SH-SY5Y (cell line): ENCODE measurements at regions not wholly inside any gene's neighbourhood (a gene's known extent, or its start where the extent isn't known, plus 50 kb on each side); places are given as distances from the start of the nearest gene placed in this dataset.

Experiments used
- GATA2 ChIP-seq: IDR thresholded peaks from 2 replicates; pipeline ENCODE4 v1.6.1; 2011; ENCODE audit warnings: mild to moderate bottlenecking, low read depth, low read length
- GATA3 ChIP-seq: IDR thresholded peaks from 2 replicates; pipeline ENCODE4 v1.6.1; 2011; ENCODE audit warnings: low read depth, mild to moderate bottlenecking, low read length, moderate library complexity

GRCh38 chr1:234722904-234723720 lies 113.1 kb upstream of the IRF2BP2 start:
- no peak for TF ChIP-seq GATA3
- no peak for TF ChIP-seq GATA2

DNA sequence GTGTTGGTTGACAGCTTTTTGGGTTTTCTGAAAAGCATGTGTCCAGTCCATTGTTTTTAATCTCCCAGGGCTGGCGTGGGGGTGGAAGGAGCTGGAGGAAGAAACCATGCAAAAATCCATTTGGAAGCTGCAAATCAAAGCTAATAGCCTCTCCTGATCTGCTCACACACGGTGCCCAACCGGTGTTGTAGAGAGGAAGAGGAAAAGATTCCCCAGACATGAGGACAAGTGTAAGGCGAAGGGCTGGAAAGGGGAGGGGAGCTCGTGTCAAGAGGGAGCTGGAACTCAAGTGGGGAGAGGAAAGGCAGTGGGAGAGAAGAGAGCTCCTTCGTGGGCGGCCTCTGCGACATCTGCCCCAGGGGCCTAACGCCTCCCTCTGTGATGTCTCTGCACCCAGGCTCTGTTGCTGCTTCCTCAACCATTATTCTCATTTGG lies 112.3 kb upstream of the IRF2BP2 start:
- TF ChIP-seq GATA3 (no peak), GATA2 (no peak)

GRCh38 chr1:234721476-234722269 lies 111.7 kb upstream of the IRF2BP2 start:
- peak; percentile 26; the same call in 1 of the 2 replicates for TF ChIP-seq GATA2
- TF ChIP-seq GATA3 = no peak

DNA sequence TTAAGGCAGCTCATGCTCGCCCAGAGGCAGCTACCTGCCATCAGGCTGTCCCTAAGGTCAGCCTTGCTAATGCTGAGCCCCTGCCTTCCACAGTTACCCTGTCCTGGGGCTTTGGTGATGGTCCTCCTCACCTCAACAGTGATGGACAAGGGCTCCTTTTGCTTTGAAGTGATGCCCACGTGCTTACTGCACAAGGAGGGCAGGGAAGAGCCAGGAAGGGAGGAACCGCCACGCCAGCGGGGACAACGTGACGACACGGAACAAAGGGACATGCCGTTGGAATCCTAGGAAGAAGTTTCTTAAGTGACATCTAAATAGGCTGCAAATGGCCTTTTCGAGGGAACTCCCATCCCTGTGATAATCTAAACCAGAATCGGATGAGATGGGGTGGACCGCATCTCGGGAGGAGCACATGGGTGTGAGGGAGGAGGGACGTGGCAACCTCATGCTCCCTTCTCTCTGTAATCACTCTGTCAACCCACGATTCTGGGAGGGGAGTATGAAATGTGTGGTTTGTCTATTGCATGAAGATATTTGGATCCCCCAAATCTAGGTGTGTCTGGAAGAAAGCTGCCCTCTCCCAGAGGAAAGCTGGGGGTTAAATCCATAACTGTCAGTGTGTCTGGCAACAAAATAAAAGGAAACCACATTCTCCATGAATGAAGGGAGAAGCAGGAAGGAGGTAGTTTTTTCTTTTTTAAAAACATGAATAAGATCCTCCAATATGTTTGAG lies 110.9 kb upstream of the IRF2BP2 start:
- TF ChIP-seq GATA2 = no peak
- no peak for TF ChIP-seq GATA3

GRCh38 chr1:234719454-234720251 lies 109.7 kb upstream of the IRF2BP2 start:
- TF ChIP-seq GATA2 (no peak), GATA3 (no peak)

GRCh38 chr1:234718496-234719453 lies 108.8 kb upstream of the IRF2BP2 start:
- no peak for TF ChIP-seq GATA3
- no peak for TF ChIP-seq GATA2

DNA sequence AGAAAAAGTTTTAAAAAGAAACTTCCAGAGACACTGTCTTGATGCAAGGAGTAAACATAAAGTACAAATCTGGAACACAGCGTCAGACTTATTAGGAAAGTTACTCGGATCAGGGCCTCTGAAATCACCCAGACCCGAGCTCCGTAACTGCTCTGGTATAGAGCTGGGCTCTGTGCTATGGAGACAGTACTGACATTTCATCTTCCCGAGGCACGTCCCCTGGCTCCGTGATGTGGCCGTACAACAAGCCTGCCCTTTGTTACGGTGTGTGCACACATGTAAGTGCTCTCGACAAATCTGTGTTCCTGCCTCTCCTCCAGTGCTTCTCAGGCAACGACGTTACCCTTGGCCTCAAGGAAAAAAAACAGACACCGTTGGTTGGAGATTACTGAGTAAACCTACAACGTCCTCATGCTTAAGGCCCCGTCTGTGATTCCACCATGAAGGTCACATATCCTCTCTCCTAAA lies 107.0 kb upstream of the IRF2BP2 start:
- TF ChIP-seq GATA2 = no peak
- TF ChIP-seq GATA3 = no peak

DNA sequence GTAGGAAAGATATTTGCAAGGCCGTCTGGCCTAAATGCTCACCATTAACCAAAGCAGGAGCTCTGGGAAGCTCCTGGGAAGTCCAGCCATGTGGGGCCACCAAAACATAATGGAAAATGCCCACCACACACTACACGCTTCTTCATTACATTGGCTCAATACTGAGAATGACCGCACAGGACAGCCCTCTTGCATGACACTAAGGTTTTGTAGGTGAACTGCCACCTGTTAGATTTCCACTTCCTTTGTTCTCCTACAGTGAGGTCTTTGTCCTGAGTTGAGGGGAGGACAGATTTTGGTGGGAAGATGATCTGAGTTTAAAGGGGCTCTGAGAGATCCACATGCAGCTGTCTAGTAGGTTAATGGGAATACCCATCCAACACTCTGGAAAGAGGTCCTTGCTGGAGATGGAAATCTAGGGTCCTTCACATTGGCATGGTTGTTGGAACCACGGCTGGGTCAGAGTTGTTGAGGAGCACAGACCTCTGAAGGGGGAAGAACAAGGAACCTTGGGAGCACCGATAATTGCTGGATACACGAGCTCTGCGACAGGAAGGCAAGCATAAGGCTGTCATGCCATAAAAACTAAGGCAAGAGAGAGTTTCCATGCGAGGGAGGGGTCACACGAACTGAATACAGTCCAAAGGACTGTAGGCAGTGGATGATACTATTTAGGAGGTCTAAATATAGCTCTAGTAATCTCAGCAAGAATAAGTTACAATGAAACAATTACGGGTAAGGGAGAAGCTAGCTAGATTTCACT lies 105.5 kb upstream of the IRF2BP2 start:
- TF ChIP-seq GATA3 (no peak), GATA2 (no peak)

- no peak for TF ChIP-seq GATA3
- TF ChIP-seq GATA2 = no peak
Measured at GRCh38 chr1:234713859-234714258, 103.9 kb upstream of the IRF2BP2 start.

GRCh38 chr1:234713440-234713839 lies 103.5 kb upstream of the IRF2BP2 start:
- TF ChIP-seq GATA2 (no peak), GATA3 (no peak)

DNA sequence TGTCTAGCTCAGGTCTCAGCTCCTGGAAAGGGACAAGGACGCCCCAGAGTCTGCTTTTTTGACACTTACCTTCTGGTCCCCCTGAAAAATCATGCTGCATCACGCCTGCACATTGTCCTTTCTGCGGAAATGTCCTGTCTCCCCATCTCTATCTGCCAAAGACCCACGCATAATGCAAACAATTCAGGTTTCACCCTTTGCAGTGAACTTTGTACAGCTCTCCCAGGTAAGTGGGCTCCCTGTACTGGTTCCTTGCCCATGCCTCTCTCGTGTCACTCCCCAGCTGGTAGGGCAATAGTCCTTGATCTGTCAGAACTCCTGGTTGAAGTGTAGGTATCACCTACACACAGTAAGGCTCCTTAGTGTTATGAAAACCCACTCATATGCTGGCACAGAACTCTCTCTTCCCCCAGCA lies 102.9 kb upstream of the IRF2BP2 start:
- TF ChIP-seq GATA2 = no peak
- no peak for TF ChIP-seq GATA3

GRCh38 chr1:234710936-234711724 lies 101.2 kb upstream of the IRF2BP2 start:
- TF ChIP-seq GATA2 (no peak), GATA3 (no peak)
